GM19023 (cell line): ENCODE measurements at regions not wholly inside any gene's neighbourhood (a gene's known extent, or its start where the extent isn't known, plus 50 kb on each side); places are given as distances from the start of the nearest gene placed in this dataset.

Source experiments
- ATAC-seq: cut with Tn5 transposase; IDR thresholded peaks from one replicate; pipeline ENCODE4 v1.9.1; 2021; ENCODE audit warnings: mild to moderate bottlenecking, moderate library complexity; ENCODE audit not compliant: unreplicated experiment

DNA sequence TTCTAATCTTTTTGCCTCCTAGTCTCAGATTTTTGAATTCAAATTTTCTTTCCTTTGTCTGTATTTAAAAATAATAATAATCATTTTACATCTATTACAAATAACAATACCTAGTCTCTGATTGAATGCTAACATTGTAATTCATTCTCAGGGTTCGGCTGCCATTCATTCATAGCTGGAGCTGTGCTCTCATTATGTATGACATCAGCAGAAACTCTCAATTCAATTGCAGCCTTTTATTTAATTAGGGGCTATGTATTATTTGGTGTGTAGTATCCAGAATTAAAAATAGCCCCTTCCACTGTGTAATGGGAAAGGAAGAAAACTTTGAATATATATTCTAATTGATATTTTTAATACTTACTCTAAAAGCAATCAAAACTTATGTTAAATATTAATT, 270.4 kb upstream of the MDFIC2 start:
- no peak for ATAC-seq

DNA sequence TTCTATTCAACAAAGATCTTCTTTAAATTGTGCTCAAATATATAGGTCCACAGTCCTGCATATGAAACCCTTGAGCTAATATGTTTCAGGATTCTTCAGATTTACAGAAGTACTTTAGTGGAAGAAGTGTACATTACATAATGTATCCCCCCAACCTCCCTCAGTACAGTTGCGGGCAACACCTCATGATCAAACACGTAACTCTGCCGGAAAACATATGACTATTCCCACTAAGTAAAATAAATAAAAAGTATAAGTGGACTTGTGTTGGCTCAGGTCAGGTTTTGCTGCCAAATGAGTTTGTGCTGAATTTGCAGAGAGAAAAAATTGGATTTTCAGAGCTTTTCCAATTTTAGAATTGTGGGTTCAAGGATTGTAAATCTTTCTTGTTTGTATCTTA, 267.6 kb upstream of the MDFIC2 start:
- no peak for ATAC-seq

DNA sequence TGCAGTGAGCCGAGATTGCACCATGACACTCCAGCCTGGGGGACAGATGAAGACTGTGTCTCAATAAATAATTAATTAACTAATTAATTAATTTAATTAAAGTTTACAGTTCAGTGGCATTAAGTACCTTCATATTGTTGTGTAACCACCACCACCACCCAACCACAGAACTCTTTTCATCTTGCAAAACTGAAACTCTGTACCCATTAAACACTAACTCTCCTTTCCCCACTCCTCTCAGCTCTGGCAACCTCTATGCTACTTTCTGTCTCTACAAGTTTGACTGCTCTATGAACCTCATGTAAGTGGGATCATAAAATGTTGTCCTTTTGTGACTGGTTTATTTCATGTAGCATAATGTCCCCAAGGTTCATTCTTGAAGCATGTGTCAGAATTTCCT, 259.3 kb upstream of the MDFIC2 start:
- no peak for ATAC-seq

DNA sequence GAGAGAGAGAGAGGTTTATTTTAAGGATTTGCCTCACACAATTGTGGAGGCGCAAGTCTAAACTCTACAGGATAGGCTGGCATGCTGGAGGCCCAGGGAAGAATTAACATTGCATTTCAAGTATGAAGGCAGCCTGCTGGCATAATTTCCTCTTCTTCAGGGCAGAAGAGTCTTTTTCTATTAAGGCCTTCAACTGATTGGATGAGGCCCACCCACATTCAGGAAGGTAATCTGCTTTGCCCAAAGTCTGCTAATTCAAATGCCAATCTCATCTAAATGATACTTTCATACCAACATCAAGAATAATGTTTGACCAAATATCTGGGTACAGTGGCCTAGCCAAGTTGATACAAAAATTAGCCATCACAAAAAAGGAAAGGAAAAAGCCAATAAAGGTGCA, 258.1 kb upstream of the MDFIC2 start:
- no peak for ATAC-seq

DNA sequence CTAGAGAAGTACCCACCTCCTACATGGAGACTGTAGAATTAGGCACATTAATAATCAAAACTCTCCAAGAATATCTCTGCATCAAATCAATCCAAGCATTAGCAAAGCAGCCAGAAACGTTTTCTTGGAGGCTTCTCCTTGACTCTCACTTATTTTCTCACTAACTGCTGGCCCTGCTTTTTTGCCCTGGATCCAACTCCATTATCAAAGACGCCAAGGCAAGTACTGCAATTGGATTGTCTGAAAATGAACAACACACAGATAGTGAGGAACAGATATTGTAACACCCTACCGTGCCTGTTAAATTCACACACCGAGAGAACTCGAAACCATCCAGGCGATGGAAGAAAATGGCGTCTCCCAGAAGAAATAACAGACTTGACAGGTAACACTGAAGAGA, 256.2 kb upstream of the MDFIC2 start:
- no peak for ATAC-seq

DNA sequence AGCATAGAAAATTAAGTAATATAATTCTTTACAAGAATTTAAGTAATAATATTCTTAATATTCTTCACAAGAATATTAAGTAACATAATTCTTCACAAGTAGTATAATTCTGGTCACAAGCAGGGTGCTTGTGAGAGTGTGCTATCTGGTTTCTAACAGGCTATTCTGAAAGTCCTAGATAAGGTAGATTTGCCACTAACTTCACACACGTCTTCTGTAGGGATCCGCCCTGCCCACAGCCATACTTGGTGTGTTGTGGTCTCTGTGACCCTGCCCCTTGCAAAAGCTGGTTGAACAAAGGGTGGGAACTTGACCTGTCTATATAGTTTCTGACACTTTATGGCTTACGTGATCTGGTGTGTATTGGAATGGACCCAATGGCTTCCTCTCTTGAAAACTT, 253.4 kb upstream of the MDFIC2 start:
- no peak for ATAC-seq

DNA sequence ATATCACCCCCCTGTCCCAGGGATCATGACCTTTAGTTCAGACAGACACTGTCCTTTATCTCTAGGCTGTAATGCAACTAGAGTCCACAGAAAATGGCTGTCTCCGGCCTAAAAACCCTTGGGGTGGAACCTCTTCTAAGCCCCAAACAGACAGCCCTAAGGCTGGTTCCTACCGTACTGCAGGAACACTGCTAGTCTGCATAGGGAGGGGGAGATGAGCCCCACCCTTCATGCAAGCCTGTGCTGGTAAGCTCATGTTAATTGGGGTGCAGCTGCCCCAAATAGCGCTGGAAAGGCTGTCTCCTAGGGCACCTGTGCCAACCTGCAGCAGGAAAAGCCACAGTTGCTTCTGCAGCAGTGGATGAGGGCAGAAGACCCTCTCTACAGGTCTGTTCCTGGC, 252.1 kb upstream of the MDFIC2 start:
- no peak for ATAC-seq

DNA sequence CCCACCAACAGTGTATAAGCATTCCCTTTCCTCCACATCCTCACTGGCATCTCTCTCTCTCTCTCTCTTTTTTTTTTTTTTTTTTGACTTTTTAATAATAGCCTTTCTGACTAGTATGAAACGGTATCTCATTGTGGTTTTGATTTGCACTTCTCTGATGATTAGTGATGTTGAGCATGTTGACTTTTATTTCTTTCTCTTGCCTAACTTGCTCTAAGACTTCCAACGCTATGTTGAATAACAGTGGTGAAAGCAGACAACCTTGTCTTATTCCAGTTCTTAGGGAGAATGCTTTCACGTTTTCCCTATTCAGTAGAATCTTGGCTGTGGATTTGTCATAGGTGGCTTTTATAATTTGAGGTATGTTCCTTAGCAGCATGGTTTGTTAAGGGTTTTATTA, 249.4 kb upstream of the MDFIC2 start:
- no peak for ATAC-seq

DNA sequence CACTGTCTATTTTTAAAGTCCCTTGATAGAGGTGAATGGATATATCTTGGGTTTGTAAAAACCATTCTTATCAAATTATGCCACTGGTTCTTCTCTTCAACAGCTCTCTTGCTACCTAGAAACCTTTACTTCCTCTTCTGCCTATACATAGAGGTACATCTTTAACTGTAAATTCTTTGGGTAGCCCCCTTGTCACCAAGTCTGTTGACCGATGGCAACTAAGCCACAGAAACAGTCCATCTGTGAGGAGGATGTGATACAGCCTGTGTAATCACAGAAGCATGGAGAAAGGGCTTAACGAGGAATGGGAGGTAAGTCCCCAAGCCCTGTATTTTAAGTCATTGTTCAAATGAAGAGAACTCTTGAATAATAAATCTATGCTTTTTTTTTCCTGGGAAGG, 246.5 kb upstream of the MDFIC2 start:
- no peak for ATAC-seq

DNA sequence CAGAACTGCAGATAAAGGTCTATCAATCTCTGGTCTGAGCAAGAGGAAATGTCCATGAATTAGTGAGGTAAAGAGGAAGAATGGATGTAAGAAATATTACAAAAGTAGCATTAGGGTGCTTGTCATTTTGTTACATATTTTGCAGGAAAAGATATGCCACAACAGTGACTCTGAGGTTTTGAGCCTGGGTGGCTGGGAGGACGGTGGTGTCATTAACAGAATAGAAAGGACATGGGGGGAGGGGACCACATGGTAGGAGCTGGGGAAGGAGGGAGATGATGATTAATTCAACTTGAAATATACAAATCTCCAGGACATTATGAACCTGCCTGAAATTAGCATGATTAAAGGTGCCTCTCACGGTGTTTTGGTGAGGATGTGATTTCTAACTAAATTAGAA, 245.5 kb upstream of the MDFIC2 start:
- ATAC-seq, result no peak

DNA sequence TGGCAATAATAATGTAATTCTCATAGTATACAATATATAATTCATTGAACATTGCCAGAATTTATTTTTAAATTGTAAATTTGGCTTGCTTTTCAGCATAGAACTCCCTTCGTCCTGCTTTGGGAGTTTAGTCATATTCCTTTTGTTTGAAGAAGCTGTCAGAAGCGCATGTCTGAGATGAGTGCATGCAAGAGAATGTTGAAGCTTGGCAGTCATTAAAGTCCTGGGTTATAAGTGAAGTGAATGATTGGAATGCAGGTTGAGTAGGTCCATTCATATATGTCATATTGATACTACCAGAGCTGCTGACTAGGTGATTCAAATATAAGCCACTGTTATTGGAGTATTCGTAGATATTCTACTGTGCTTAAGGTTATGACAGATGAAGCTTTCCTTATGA, 243.6 kb upstream of the MDFIC2 start:
- ATAC-seq, result no peak

DNA sequence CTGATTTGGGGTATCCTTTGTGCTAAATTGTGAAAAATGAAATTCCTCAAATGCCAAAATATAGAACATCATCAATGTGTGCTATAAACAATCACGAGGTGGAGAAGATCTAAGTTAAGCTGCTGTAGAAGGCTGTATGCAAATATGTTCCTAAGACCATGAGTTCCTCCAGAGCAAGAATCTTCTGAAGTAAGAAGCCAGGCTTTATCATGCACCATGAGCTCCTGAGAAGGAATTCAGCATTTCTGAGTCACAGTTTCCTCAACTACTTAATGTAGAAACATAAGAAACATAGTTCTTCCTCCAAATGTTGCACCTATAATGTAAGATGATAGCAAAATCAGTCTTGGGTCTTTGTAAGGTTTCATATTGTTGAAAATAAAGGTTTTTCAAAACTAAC, 241.7 kb upstream of the MDFIC2 start:
- ATAC-seq, result no peak

DNA sequence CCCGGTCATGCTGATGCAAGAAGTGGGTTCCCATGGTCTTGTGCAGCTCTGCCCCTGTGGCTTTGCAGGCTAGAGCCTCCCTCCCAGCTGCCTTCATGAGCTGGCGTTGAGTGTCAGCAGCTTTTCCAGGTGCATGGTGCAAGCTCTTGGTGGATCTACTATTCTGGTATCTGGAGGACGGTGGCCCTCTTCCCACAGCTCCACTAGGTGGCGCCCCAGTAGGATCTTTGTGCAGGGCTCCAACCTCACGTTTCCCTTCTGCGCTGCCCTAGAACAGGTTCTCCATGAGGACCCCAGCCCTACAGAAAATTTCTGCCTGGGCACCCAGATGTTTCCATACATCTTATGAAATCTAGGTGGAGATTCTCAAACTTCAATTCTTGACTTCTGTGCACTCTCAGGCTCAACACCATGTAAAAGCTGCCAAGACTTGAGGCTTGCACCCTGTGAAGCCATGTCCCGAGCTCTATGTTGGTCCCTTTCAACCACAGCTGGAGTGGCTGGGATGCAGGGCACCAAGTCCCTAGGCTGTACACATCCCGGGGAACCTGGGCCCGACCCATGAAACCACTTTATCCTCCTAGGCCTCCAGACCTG, 238.4 kb upstream of the MDFIC2 start:
- ATAC-seq, result no peak

DNA sequence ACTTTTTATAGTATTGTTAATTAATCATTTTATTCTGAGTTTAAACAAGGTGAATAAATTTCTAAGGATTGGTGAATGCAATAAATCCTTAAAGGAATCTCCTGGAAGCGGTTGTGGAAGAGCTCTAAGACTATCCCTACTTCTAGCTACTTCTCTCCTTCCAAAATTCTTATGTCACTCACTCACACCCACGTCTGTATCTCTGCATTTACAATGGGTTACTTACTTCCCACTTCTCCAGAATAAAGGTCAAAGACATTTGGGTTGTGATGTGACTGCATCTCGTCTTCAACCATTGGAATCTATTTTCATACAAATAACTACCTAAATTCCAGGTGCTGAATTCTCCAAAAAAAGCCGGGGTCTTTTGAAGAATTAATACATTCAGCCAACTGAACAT, 234.2 kb upstream of the MDFIC2 start:
- no peak for ATAC-seq

DNA sequence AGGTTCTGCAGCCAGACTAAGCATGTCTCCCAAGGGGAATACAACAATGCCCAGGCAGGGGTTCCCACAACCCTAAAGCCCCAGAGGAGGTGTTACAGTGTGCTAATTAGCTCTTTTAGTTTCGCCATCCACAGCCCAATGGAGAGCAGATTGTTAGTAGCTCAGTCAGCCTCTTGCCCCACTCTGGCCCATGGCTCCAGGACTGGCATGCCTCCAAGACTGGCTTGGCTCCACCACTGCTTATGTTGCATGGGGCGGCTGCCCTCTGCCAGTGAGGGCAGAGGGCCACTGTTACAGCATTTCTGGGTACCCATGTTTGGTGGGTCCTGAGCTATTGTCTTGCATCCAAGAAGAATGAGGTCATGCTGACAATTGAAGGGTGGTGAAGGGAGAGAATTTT, 231.1 kb upstream of the MDFIC2 start:
- ATAC-seq, result no peak

DNA sequence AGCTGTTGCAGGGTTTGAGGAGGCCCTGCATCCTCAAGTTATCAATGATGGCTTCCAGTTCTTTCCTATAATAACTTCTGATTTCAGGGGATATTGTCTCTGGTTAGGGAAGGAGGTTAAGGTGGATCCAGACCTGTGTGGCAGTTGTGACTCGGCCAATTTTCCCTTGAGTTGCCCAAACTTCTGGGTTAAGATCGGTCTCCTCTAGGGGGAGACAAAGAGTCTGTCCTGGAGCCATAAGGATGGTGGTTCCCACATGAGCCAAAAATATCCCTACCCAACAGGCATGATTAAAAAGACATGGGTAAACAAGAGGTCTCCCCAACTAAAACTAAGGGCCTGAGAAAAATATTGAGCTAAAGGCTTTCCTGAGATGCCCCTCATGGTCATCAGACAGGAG, 227.5 kb upstream of the MDFIC2 start:
- ATAC-seq, result no peak

DNA sequence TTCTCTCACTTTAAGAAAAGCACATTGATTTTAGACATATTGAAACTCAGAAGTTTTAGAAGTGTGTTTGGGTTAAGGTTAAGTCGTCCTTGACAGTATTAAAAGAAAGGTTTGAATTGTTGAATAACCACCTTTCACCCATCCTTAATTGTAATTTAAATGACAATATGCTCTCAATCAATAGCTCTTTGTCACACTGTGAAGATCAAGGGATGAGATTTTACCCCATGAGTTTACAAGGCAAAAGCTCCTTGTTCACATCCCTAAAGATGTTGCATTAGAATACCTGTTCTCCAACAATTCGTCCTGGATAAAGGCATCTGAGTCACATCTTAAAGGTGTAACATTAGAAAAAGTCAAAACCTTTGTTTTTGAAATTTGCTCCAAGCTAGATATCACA, 220.4 kb upstream of the MDFIC2 start:
- ATAC-seq, result no peak

DNA sequence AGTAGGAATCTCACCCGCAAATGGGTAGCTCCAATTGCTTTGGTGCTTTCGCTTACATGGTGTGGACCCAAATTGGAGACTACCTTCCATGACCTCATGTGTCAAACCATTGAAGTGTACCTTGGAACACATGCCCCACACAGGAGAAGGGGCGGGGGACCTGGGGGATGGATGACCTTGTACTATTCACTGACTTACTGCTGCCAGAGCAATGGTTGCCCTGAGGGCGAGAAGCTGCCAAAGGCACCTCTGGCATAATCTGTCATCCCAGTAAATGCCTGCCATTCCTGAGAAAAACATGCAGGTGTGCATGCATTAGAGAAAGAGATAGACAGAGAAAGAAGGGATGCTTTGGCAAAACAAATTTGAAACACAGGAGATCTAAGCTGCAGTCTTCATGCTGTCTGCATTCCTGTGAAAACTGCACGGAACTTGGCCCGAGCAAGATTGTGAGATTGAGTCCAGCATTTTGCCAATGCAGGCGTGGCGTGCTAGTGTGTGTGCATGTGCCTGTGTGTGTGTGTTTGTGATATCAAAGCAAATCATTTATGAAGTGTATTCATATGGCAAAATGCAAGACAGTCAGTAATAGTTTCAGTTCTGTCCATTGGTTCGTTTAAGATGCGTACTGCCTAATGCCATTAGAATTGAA, 219.5 kb upstream of the MDFIC2 start:
- no peak for ATAC-seq

DNA sequence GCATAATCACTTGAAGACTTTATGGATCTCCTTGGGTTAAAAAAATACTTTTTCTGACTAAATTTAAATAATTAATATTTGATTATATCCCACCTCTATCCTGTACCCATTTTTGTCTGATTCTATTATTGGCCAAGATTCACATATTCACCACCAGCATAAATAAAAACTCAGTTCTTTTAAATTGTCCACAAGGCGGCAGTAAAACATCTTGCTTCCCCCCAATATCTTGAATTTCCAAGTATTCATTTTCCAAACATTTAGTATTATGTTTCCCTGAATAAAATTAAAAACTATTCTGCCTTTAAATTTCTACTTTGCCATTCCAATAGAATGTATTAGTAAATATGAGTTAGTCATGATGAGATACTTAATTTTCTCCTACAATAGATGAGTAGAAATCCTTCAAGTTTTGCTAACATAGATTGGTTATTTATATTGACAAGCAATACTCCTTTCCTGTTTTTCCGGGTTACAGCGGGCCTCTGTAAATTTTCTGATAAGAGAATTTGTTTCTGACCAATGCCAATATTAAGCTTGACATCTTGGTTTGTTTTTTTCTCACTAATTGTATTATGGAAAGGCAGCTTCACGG, 218.7 kb upstream of the MDFIC2 start:
- no peak for ATAC-seq

DNA sequence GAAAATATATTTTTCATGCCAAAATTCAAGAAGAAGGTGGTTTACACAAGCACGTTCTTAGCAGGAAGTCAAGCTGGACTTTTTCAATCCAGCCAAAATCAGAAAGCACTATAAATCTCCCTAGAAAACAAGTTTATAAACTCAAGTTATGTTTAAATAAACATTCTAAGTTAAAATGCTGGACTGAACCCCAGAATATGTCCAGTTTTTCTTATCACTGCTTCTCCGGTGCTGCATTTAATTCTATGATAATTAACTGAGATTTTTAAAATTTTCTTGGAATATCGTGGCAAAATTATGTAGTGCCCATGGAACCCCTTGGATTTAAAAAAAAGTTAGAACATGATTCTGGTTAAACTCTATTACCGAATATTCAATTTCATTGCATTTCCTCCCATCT, 218.2 kb upstream of the MDFIC2 start:
- no peak for ATAC-seq

DNA sequence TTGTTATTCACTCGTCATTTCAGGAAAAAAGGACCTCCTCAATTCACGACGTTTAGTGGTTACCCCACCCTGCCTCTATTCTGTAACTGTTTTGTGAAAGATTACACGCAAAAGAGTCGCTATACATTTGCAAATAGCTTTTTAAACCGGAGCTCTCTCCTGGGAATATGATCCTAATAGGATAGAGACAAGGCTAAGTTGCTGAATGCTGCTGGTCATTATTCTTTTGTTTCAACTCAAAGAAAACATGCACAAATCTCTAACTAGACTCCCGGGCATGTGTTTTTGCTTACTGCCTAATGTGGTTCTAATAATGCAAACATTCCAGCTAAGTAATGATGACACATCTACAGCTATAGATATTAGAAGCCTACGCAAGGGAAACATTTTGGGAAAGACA, 214.6 kb upstream of the MDFIC2 start:
- no peak for ATAC-seq

DNA sequence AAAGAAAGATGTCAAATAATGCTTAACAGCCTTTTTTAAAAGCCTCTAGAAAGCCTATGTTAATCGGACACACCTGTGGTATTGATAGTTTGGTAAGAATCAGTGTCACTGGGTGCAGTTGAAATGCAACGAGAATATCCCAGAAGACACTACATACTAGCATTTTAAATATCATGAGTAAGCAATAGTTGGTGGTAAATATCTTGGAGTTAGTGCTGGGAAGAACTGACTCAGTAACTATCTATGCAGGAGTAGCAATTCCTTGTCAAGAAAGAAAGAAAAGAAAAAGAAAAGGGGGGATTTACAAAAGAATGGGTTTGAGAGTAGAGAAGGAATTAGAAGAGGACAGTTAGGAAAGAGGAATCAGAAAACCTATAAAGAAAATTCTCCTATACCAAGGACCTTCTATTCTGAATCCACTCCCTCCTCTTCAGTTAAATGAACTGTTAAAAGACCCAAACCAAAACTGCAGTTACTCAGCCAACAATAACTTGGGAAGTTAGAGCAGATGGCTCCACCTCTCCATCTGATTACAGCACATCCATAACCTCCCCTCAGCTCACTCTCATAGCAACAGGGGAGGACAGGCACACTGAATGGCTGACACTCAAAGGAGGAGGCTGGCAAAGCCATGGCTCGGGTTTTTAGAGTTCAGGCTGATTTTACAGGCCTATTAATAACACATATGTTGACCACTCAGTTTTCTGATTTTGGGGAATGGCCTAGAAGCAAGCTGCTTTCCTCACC, 207.6 kb upstream of the MDFIC2 start:
- ATAC-seq, result no peak
